BLaER1 (cell line): ENCODE measurements at regions not wholly inside any gene's neighbourhood (a gene's known extent, or its start where the extent isn't known, plus 50 kb on each side); places are given as distances from the start of the nearest gene placed in this dataset.

Experiments used
- H3K27ac ChIP-seq: shearing (Covaris generic); formaldehyde crosslinking; 2 replicates; pipeline ENCODE4 v1.8.1; 2022
- H3K27me3 ChIP-seq: shearing (Covaris generic); formaldehyde crosslinking; 2 replicates; pipeline ENCODE4 v1.8.1; 2022
- H3K36me3 ChIP-seq: shearing (Covaris generic); formaldehyde crosslinking; 2 replicates; pipeline ENCODE4 v1.8.1; 2022
- H3K4me1 ChIP-seq: shearing (Covaris generic); formaldehyde crosslinking; 2 replicates; pipeline ENCODE4 v1.8.1; 2022
- H3K4me2 ChIP-seq: shearing (Covaris generic); formaldehyde crosslinking; 2 replicates; pipeline ENCODE4 v1.8.1; 2022
- H3K4me3 ChIP-seq: shearing (Covaris generic); formaldehyde crosslinking; 2 replicates; pipeline ENCODE4 v1.8.1; 2022
- H3K9ac ChIP-seq: shearing (Covaris generic); formaldehyde crosslinking; 2 replicates; pipeline ENCODE4 v1.8.1; 2022
- H3K9me3 ChIP-seq: shearing (Covaris generic); formaldehyde crosslinking; 2 replicates; pipeline ENCODE4 v1.8.1; 2022
- H4K20me1 ChIP-seq: shearing (Covaris generic); formaldehyde crosslinking; 2 replicates; pipeline ENCODE4 v1.8.1; 2022
- Cebpa-rat ChIP-seq: shearing (Covaris generic); IDR thresholded peaks from 2 replicates; pipeline ENCODE4 v1.8.1; 2022

- H3K27ac ChIP-seq: no peak overlapping the region
- TF ChIP-seq Cebpa-rat: no peak
These were observed 1058.4 kb downstream of the SLITRK5 start for GRCh38 chr13:88729605-88730004.

GRCh38 chr13:88736026-88736425 lies 1064.9 kb downstream of the SLITRK5 start:
- Histone ChIP-seq H3K9ac (no peak overlapping the region), H3K4me3 (no peak overlapping the region), H3K36me3 (no peaks in the 10 kb centered on the region), H4K20me1 (no peaks in the 10 kb centered on the region), H3K4me1 (no peaks in the 10 kb centered on the region), H3K27ac (no peak overlapping the region), H3K9me3 (no peaks in the 10 kb centered on the region), H3K4me2 (no peak overlapping the region), H3K27me3 (no peaks in the 10 kb centered on the region)
- TF ChIP-seq Cebpa-rat: no peak

More at GRCh38 chr13:88729605-88730004, 1058.4 kb downstream of the SLITRK5 start:
- Histone ChIP-seq H3K4me1 (no peaks in the 10 kb centered on the region), H3K9ac (no peak overlapping the region), H3K27me3 (no peaks in the 10 kb centered on the region), H3K36me3 (no peaks in the 10 kb centered on the region), H3K4me2 (no peak overlapping the region), H3K9me3 (peaks cover 18% of the 10 kb centered on the region), H4K20me1 (no peaks in the 10 kb centered on the region), H3K4me3 (no peak overlapping the region)

- no peaks in the 10 kb centered on the region for H3K9me3 ChIP-seq
- no peaks in the 10 kb centered on the region for H3K4me1 ChIP-seq
- no peaks in the 10 kb centered on the region for H3K36me3 ChIP-seq
- H3K4me2 ChIP-seq: no peak overlapping the region
- no peaks in the 10 kb centered on the region for H4K20me1 ChIP-seq
- no peak overlapping the region for H3K4me3 ChIP-seq
- H3K9ac ChIP-seq: no peak overlapping the region
- no peak overlapping the region for H3K27ac ChIP-seq
- H3K27me3 ChIP-seq: no peaks in the 10 kb centered on the region
- TF ChIP-seq Cebpa-rat: no peak
These were observed 1068.0 kb downstream of the SLITRK5 start for GRCh38 chr13:88739195-88739594.

GRCh38 chr13:88744289-88744688 lies 1073.1 kb downstream of the SLITRK5 start:
- no peak overlapping the region for H3K4me2 ChIP-seq
- no peak for TF ChIP-seq Cebpa-rat
- no peaks in the 10 kb centered on the region for H4K20me1 ChIP-seq
- H3K4me3 ChIP-seq: no peak overlapping the region
- no peaks in the 10 kb centered on the region for H3K36me3 ChIP-seq
- no peaks in the 10 kb centered on the region for H3K27me3 ChIP-seq
- no peaks in the 10 kb centered on the region for H3K9me3 ChIP-seq
- H3K27ac ChIP-seq: no peak overlapping the region
- H3K9ac ChIP-seq: no peak overlapping the region
- peaks cover 6% of the 10 kb centered on the region for H3K4me1 ChIP-seq

- Histone ChIP-seq H3K27me3 (no peaks in the 10 kb centered on the region), H3K4me1 (peaks cover 11% of the 10 kb centered on the region), H3K9me3 (no peaks in the 10 kb centered on the region), H3K9ac (no peak overlapping the region), H3K4me3 (no peak overlapping the region), H3K4me2 (no peak overlapping the region), H3K27ac (no peak overlapping the region), H4K20me1 (no peaks in the 10 kb centered on the region), H3K36me3 (no peaks in the 10 kb centered on the region)
- TF ChIP-seq Cebpa-rat: no peak
These were observed 1073.8 kb downstream of the SLITRK5 start for GRCh38 chr13:88745011-88745410.

GRCh38 chr13:88752041-88752440 lies 1080.9 kb downstream of the SLITRK5 start:
- Histone ChIP-seq H3K4me1 (peaks cover 11% of the 10 kb centered on the region), H3K4me2 (no peak overlapping the region), H3K4me3 (no peak overlapping the region), H4K20me1 (no peaks in the 10 kb centered on the region), H3K27ac (no peak overlapping the region), H3K9me3 (no peaks in the 10 kb centered on the region), H3K36me3 (no peaks in the 10 kb centered on the region), H3K9ac (no peak overlapping the region), H3K27me3 (no peaks in the 10 kb centered on the region)
- no peak for TF ChIP-seq Cebpa-rat

GRCh38 chr13:88754141-88754540 lies 1083.0 kb downstream of the SLITRK5 start:
- Histone ChIP-seq H3K4me2 (no peak overlapping the region), H3K4me1 (peaks cover 6% of the 10 kb centered on the region), H3K36me3 (no peaks in the 10 kb centered on the region), H3K27me3 (no peaks in the 10 kb centered on the region), H3K27ac (no peak overlapping the region), H4K20me1 (no peaks in the 10 kb centered on the region), H3K9me3 (no peaks in the 10 kb centered on the region), H3K9ac (no peak overlapping the region), H3K4me3 (no peak overlapping the region)
- no peak for TF ChIP-seq Cebpa-rat

GRCh38 chr13:88761145-88761544 lies 1090.0 kb downstream of the SLITRK5 start:
- Histone ChIP-seq H3K27me3 (no peaks in the 10 kb centered on the region), H3K9ac (no peak overlapping the region), H3K4me3 (no peak overlapping the region), H3K36me3 (no peaks in the 10 kb centered on the region), H3K9me3 (no peaks in the 10 kb centered on the region), H3K27ac (no peak overlapping the region), H3K4me1 (no peaks in the 10 kb centered on the region), H4K20me1 (no peaks in the 10 kb centered on the region), H3K4me2 (no peak overlapping the region)
- no peak for TF ChIP-seq Cebpa-rat

- Histone ChIP-seq H3K9me3 (no peaks in the 10 kb centered on the region), H3K4me1 (no peaks in the 10 kb centered on the region), H3K27me3 (no peaks in the 10 kb centered on the region), H3K36me3 (no peaks in the 10 kb centered on the region), H3K4me2 (no peak overlapping the region), H3K27ac (no peak overlapping the region), H3K9ac (no peak overlapping the region), H3K4me3 (no peak overlapping the region), H4K20me1 (no peaks in the 10 kb centered on the region)
- TF ChIP-seq Cebpa-rat: no peak
These were observed 1092.9 kb downstream of the SLITRK5 start for GRCh38 chr13:88764103-88764502.

- H3K27me3 ChIP-seq: no peaks in the 10 kb centered on the region
- no peak overlapping the region for H3K9ac ChIP-seq
- no peaks in the 10 kb centered on the region for H3K9me3 ChIP-seq
- H3K4me3 ChIP-seq: no peak overlapping the region
- H3K36me3 ChIP-seq: no peaks in the 10 kb centered on the region
- no peak for TF ChIP-seq Cebpa-rat
- H3K27ac ChIP-seq: no peak overlapping the region
- no peak overlapping the region for H3K4me2 ChIP-seq
- no peaks in the 10 kb centered on the region for H3K4me1 ChIP-seq
- H4K20me1 ChIP-seq: no peaks in the 10 kb centered on the region
These were observed 1129.3 kb downstream of the SLITRK5 start for GRCh38 chr13:88800505-88800904.

GRCh38 chr13:88801361-88801760 lies 1130.2 kb downstream of the SLITRK5 start:
- Histone ChIP-seq H3K9ac (no peak overlapping the region), H3K27me3 (no peaks in the 10 kb centered on the region), H3K4me2 (no peak overlapping the region), H3K36me3 (no peaks in the 10 kb centered on the region), H3K4me3 (no peak overlapping the region), H4K20me1 (no peaks in the 10 kb centered on the region), H3K9me3 (no peaks in the 10 kb centered on the region), H3K27ac (no peak overlapping the region), H3K4me1 (no peaks in the 10 kb centered on the region)
- no peak for TF ChIP-seq Cebpa-rat
